ENCODE measurements at regions not wholly inside any gene's neighbourhood (a gene's known extent, or its start where the extent isn't known, plus 50 kb on each side); places are given as distances from the start of the nearest gene placed in this dataset.

DNA sequence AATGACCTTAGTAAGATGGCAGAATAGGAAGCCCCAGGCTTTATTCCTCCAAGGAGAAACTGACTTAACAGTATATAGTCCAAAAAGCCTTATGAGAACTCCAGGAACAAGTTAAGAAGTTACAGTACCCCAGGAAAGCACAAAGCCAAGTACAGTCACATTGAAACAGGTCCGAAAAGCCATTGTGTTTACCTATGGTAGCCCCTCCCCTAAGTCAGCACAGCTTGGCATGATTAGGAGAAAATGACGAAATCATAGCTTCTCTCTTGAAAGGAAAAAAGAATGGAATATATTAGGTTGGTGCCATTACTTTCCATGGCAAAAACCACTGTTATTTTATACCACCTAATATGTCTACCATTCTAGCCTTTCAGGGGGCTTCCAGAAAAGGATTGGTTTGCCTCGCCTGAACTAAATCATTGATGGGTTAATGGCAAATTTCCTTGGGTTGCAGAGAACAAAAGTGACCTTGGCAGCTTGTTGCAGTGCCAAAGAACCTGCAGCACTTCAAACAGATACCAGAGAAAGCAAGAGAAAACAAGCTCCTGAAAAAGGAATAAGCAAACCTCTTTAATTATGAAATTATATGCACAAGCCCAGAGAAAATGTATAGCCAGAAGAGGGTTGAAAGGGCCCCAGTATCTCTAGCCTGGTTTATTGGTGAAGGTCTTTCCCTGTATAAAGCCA, 130.6 kb downstream of the PTCHD1 start:
- TF ChIP-seq CTCF (IDR thresholded peaks at IDR 0.05 in 2 of 3, conservative IDR thresholded peaks at IDR 0.05 in 1 of 3; ENCODE audit: control insufficient read depth in 2 of 3, extremely low read depth in 1 of 3, insufficient read depth in 1 of 3, low read depth in 3 of 3, low read length in 3 of 3): no peak
- TF ChIP-seq ZNF622 (IDR thresholded peaks at IDR 0.05): no peak
- no peak for TF ChIP-seq POLR2AphosphoS5 (IDR thresholded peaks at IDR 0.05; ENCODE audit: low read length)
- no peak for TF ChIP-seq MAX (IDR thresholded peaks at IDR 0.05; ENCODE audit: low read depth, low read length)
- TF ChIP-seq PAX5 (IDR thresholded peaks at IDR 0.05; ENCODE audit: borderline replicate concordance, low read depth, low read length): no peak
- TF ChIP-seq, protein P1, sequence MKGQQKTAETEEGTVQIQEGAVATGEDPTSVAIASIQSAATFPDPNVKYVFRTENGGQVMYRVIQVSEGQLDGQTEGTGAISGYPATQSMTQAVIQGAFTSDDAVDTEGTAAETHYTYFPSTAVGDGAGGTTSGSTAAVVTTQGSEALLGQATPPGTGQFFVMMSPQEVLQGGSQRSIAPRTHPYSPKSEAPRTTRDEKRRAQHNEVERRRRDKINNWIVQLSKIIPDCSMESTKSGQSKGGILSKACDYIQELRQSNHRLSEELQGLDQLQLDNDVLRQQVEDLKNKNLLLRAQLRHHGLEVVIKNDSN (IDR thresholded peaks at IDR 0.05; ENCODE audit: borderline replicate concordance, extremely low read length, insufficient read depth, low read depth, low read length): no peak
